Thoracic aorta (tissue), 2 donors: ENCODE measurements at regions not wholly inside any gene's neighbourhood (a gene's known extent, or its start where the extent isn't known, plus 50 kb on each side); places are given as distances from the start of the nearest gene placed in this dataset.

Source experiments
- ATAC-seq: fragments of 150-250 bp; one replicate; pipeline ENCODE4 v1.8.0; 2017; ENCODE audit warnings: low read depth; ENCODE audit not compliant: insufficient number of reproducible peaks, low FRiP score
- DNase-seq: peaks from one replicate; pipeline ENCODE4 v3.0.0-alpha.2; 2020; ENCODE audit warnings: low spot score
- H3K27ac ChIP-seq, 2 donors: fragments of 200-600 bp; sonication (generic); 1 replicate in 1 of 2; 2 replicates in 1 of 2; pipeline ENCODE4 v1.5.1; 2016; ENCODE audit warnings: mild to moderate bottlenecking in 2 of 2, moderate library complexity in 2 of 2
- H3K27me3 ChIP-seq: fragments of 200-600 bp; sonication (generic); replicated peaks from 2 replicates; pipeline ENCODE4 v1.6.0; 2016; ENCODE audit warnings: mild to moderate bottlenecking; ENCODE audit not compliant: insufficient read depth
- H3K36me3 ChIP-seq: fragments of 200-600 bp; sonication (generic); one replicate; pipeline ENCODE4 v1.5.1; 2016
- H3K4me1 ChIP-seq, 2 donors: fragments of 200-600 bp; sonication (generic); 1 replicate in 1 of 2; 2 replicates in 1 of 2; pipeline versions ENCODE4 v1.5.1 to v1.6.0; 2016; ENCODE audit warnings: low read depth in 2 of 2, mild to moderate bottlenecking in 1 of 2; ENCODE audit not compliant: control insufficient read depth in 1 of 2
- H3K4me3 ChIP-seq: fragments of 200-600 bp; sonication (generic); 2 replicates; pipeline ENCODE4 v1.5.1; 2016; ENCODE audit warnings: mild to moderate bottlenecking
- H3K9me3 ChIP-seq: fragments of 200-600 bp; sonication (generic); 2 replicates; pipeline ENCODE4 v1.5.1; 2016
- CTCF ChIP-seq: fragments of 200-600 bp; sonication (generic); IDR thresholded peaks from one replicate; pipeline ENCODE4 v1.5.1; 2019; ENCODE audit warnings: antibody characterized with exemption

GRCh38 chr10:63795094-63795860, 274.1 kb downstream of the REEP3 start:
- no peak overlapping the region for H3K27ac ChIP-seq
- no peaks in the 10 kb centered on the region for H3K9me3 ChIP-seq
- peaks cover 8 to 16% of the 10 kb centered on the region in 2 donors for H3K4me1 ChIP-seq
- no peak for TF ChIP-seq CTCF
- no peaks in the 10 kb centered on the region for H3K27me3 ChIP-seq
- DNase-seq (no peak), ATAC-seq (no peak)
- H3K4me3 ChIP-seq, result no peak overlapping the region
- H3K36me3 ChIP-seq, result no peaks in the 10 kb centered on the region

GRCh38 chr10:63798599-63799498, 277.6 kb downstream of the REEP3 start:
- ATAC-seq (peak; percentile 85), DNase-seq (peak; percentile 51)
- Histone ChIP-seq H3K27ac (peak overlapping the region; percentile 65 to 77), H3K4me3 (peak overlapping the region; percentile 53), H3K9me3 (no peaks in the 10 kb centered on the region), H3K27me3 (no peaks in the 10 kb centered on the region), H3K4me1 (peaks cover 19 to 38% of the 10 kb centered on the region in 2 donors), H3K36me3 (no peaks in the 10 kb centered on the region)
- no peak for TF ChIP-seq CTCF

GRCh38 chr10:63799521-63800300, 278.5 kb downstream of the REEP3 start:
- Histone ChIP-seq H3K27me3 (no peaks in the 10 kb centered on the region), H3K36me3 (no peaks in the 10 kb centered on the region), H3K9me3 (no peaks in the 10 kb centered on the region), H3K4me3 (peak overlapping the region; percentile 53), H3K27ac (peak overlapping the region; percentile 65 to 77), H3K4me1 (peaks cover 19 to 38% of the 10 kb centered on the region in 2 donors)
- no peak for TF ChIP-seq CTCF
- no peak for DNase-seq
- no peak for ATAC-seq

GRCh38 chr10:63801166-63801565, 280.0 kb downstream of the REEP3 start:
- Histone ChIP-seq H3K9me3 (no peaks in the 10 kb centered on the region), H3K27me3 (no peaks in the 10 kb centered on the region), H3K36me3 (no peaks in the 10 kb centered on the region), H3K4me3 (no peak overlapping the region), H3K27ac (peak overlapping the region; percentile 65 to 77), H3K4me1 (peaks cover 19 to 38% of the 10 kb centered on the region in 2 donors)
- TF ChIP-seq CTCF, result no peak
- no peak for DNase-seq
- ATAC-seq, result no peak
